SK-N-SH treated with all-trans-retinoic acid at 6 μM for 48 hours (cell line): ENCODE measurements at regions not wholly inside any gene's neighbourhood (a gene's known extent, or its start where the extent isn't known, plus 50 kb on each side); places are given as distances from the start of the nearest gene placed in this dataset.

Experiments used
- ATAC-seq: fragments of 200-7000 bp; cut with Tn5 transposase; 3 replicates; pipeline ENCODE4 v1.9.1; 2020; ENCODE audit warnings: mild to moderate bottlenecking, moderate library complexity
- ARNTL ChIP-seq: fragments of 450-650 bp; formaldehyde crosslinking; IDR thresholded peaks from 2 replicates; pipeline ENCODE4 v1.5.0; 2020; ENCODE audit warnings: low read depth, mild to moderate bottlenecking, moderate library complexity, borderline replicate concordance
- BACH2 ChIP-seq: fragments of 250-450 bp; sonication (Bioruptor Pico); IDR thresholded peaks from 2 replicates; pipeline ENCODE4 v1.9.0; 2021; ENCODE audit warnings: mild to moderate bottlenecking, borderline replicate concordance
- CSDC2 ChIP-seq: fragments of 250-450 bp; sonication (Bioruptor Pico); IDR thresholded peaks from 2 replicates; pipeline ENCODE4 v1.5.0; 2020; ENCODE audit warnings: mild to moderate bottlenecking, moderate library complexity
- CSRNP3 ChIP-seq: fragments of 250-450 bp; sonication (Bioruptor Pico); IDR thresholded peaks from 2 replicates; pipeline ENCODE4 v1.5.1; 2021; ENCODE audit warnings: mild to moderate bottlenecking, moderate library complexity
- ESRRG ChIP-seq: fragments of 250-450 bp; sonication (Bioruptor Pico); IDR thresholded peaks from 2 replicates; pipeline ENCODE4 v1.6.1; 2021; ENCODE audit warnings: mild to moderate bottlenecking
- GLIS3 ChIP-seq: fragments of 250-450 bp; sonication (Bioruptor Pico); IDR thresholded peaks from 2 replicates; pipeline ENCODE4 v1.5.0; 2020; ENCODE audit warnings: mild to moderate bottlenecking, moderate library complexity
- OSR1 ChIP-seq: fragments of 250-450 bp; sonication (Bioruptor Pico); IDR thresholded peaks from 2 replicates; pipeline ENCODE4 v1.8.0; 2022; ENCODE audit warnings: moderate library complexity, mild to moderate bottlenecking, inconsistent platforms
- PATZ1 ChIP-seq: fragments of 250-450 bp; sonication (Bioruptor Pico); IDR thresholded peaks from 2 replicates; pipeline ENCODE4 v1.8.0; 2020; ENCODE audit warnings: mild to moderate bottlenecking, moderate library complexity, borderline replicate concordance
- POU6F1 ChIP-seq: fragments of 250-450 bp; sonication (Bioruptor Pico); IDR thresholded peaks from 2 replicates; pipeline ENCODE4 v1.8.0; 2021; ENCODE audit warnings: low read depth, mild to moderate bottlenecking, moderate library complexity, borderline replicate concordance
- PPARA ChIP-seq: fragments of 250-450 bp; sonication (Bioruptor Pico); IDR thresholded peaks from 2 replicates; pipeline ENCODE4 v1.5.0; 2020; ENCODE audit warnings: mild to moderate bottlenecking, borderline replicate concordance
- SNAI2 ChIP-seq: fragments of 250-450 bp; sonication (Bioruptor Pico); IDR thresholded peaks from 2 replicates; pipeline ENCODE4 v1.5.0; 2020; ENCODE audit warnings: mild to moderate bottlenecking, moderate library complexity
- TCF4 ChIP-seq: fragments of 250-450 bp; sonication (Bioruptor Pico); IDR thresholded peaks from 2 replicates; pipeline ENCODE4 v1.8.0; 2021; ENCODE audit warnings: mild to moderate bottlenecking, moderate library complexity, borderline replicate concordance
- TOX ChIP-seq: fragments of 250-450 bp; sonication (Bioruptor Pico); IDR thresholded peaks from 2 replicates; pipeline ENCODE4 v1.8.0; 2021; ENCODE audit warnings: mild to moderate bottlenecking, moderate library complexity, borderline replicate concordance
- ZC3H10 ChIP-seq: fragments of 250-450 bp; sonication (Bioruptor Pico); IDR thresholded peaks from 2 replicates; pipeline ENCODE4 v1.5.1; 2021; ENCODE audit warnings: mild to moderate bottlenecking, moderate library complexity
- ZFP3 ChIP-seq: fragments of 250-450 bp; sonication (Bioruptor Pico); IDR thresholded peaks from 2 replicates; pipeline ENCODE4 v1.5.0; 2020; ENCODE audit warnings: mild to moderate bottlenecking, moderate library complexity
- ZFP30 ChIP-seq: fragments of 450-650 bp; formaldehyde crosslinking; IDR thresholded peaks from 2 replicates; pipeline ENCODE4 v1.5.0; 2022; ENCODE audit warnings: mild to moderate bottlenecking, moderate library complexity
- ZNF565 ChIP-seq: fragments of 450-650 bp; formaldehyde crosslinking; conservative IDR thresholded peaks from 2 replicates; pipeline ENCODE4 v1.5.0; 2020; ENCODE audit warnings: low read depth, mild to moderate bottlenecking, moderate library complexity
- ZNF70 ChIP-seq: fragments of 450-650 bp; formaldehyde crosslinking; IDR thresholded peaks from 2 replicates; pipeline ENCODE4 v1.5.0; 2020; ENCODE audit warnings: mild to moderate bottlenecking, moderate library complexity
- ZNF8 ChIP-seq: fragments of 450-650 bp; formaldehyde crosslinking; IDR thresholded peaks from 2 replicates; pipeline ENCODE4 v1.5.0; 2020; ENCODE audit warnings: mild to moderate bottlenecking, moderate library complexity
- TF ChIP-seq, protein P1 (sequence below): fragments of 250-450 bp; sonication (Bioruptor Pico); IDR thresholded peaks from 2 replicates; pipeline ENCODE4 v1.5.0; 2020; ENCODE audit warnings: mild to moderate bottlenecking, moderate library complexity

GRCh38 chr15:45763170-45763869, 128.5 kb downstream of the SQOR start:
- ATAC-seq, result no peak
- TF ChIP-seq TOX (CRISPR knock-in tag) (no peak), ZFP3 (no peak), ESRRG (CRISPR knock-in tag) (no peak)

DNA sequence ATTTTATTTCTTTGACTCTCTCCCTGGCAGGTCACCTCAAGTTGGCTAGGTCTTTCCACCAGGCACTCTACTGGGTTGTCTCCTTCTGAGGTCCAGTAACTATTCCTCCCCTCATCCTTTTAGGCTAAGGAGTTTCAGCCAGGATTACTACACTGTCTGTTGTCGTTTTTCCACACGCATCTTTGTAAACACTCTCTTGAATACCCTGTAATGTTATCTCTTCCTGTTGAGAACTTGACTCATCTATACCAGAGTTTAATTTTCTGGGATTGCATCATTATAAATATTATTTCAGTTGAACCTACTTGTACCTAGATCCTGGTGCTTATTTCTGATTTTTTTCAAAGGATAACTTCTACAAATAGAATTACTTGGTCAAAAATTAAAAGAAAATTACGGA, 138.3 kb downstream of the SQOR start:
- TF ChIP-seq POU6F1 (CRISPR knock-in tag) (no peak), CSDC2 (CRISPR knock-in tag) (no peak), PPARA (CRISPR knock-in tag) (no peak), ZNF70 (CRISPR knock-in tag) (no peak)
- ATAC-seq, result no peak

DNA sequence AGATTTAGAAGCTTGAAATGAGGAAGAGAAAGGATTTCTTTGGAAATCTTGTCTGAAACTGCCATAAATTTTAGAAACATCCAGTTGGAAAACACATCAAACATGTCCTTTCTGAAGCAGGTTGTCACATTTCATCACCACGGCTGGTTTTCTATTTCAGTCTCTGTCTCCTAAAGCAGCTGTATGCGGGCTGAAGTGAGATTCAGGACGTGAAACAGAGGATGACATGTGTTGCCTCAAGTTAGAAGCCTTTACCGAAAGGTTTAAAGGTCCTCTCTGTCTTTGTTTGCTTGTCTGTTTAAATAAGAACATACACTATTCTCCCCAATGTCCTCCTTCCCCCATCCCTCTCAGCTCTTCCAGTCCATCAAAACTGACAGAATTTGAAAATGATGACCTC, 141.9 kb downstream of the SQOR start:
- TF ChIP-seq CSDC2 (CRISPR knock-in tag) (no peak), ZNF8 (CRISPR knock-in tag) (no peak), OSR1 (CRISPR knock-in tag) (no peak), CSRNP3 (CRISPR knock-in tag) (no peak), PPARA (CRISPR knock-in tag) (no peak), TOX (CRISPR knock-in tag) (no peak), PATZ1 (CRISPR knock-in tag) (no peak), ZFP30 (no peak), SNAI2 (CRISPR knock-in tag) (no peak), ARNTL (CRISPR knock-in tag) (no peak), ZNF565 (CRISPR knock-in tag) (no peak), ZC3H10 (CRISPR knock-in tag) (no peak), TCF4 (no peak)
- TF ChIP-seq, protein P1, sequence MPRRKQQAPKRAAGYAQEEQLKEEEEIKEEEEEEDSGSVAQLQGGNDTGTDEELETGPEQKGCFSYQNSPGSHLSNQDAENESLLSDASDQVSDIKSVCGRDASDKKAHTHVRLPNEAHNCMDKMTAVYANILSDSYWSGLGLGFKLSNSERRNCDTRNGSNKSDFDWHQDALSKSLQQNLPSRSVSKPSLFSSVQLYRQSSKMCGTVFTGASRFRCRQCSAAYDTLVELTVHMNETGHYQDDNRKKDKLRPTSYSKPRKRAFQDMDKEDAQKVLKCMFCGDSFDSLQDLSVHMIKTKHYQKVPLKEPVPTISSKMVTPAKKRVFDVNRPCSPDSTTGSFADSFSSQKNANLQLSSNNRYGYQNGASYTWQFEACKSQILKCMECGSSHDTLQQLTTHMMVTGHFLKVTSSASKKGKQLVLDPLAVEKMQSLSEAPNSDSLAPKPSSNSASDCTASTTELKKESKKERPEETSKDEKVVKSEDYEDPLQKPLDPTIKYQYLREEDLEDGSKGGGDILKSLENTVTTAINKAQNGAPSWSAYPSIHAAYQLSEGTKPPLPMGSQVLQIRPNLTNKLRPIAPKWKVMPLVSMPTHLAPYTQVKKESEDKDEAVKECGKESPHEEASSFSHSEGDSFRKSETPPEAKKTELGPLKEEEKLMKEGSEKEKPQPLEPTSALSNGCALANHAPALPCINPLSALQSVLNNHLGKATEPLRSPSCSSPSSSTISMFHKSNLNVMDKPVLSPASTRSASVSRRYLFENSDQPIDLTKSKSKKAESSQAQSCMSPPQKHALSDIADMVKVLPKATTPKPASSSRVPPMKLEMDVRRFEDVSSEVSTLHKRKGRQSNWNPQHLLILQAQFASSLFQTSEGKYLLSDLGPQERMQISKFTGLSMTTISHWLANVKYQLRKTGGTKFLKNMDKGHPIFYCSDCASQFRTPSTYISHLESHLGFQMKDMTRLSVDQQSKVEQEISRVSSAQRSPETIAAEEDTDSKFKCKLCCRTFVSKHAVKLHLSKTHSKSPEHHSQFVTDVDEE, result no peak
- ATAC-seq, result no peak

DNA sequence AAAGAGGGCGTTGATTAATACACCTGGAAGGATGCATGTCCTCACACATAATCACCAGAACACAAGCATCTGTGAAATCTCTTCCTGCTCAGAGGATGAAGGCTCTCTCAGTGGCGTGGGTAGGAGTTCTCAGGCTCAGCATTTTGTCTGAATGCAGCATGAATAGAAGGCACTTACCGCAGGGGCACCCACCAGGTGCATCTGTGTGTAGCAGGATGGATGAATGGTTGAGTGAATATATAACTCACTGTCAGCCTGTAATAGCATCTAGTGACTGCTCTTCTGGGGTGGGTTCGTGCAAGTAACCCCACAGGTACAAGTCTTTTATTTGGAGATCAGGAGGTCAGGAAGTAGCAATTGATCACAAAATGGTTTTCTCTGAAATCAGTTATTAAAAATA, 143.0 kb downstream of the SQOR start:
- no peak for ATAC-seq
- no peak for TF ChIP-seq ZFP3
- no peak for TF ChIP-seq GLIS3 (CRISPR knock-in tag)
- no peak for TF ChIP-seq POU6F1 (CRISPR knock-in tag)
- no peak for TF ChIP-seq SNAI2 (CRISPR knock-in tag)
- no peak for TF ChIP-seq TCF4
- no peak for TF ChIP-seq ARNTL (CRISPR knock-in tag)
- TF ChIP-seq ZNF70 (CRISPR knock-in tag), result no peak
- no peak for TF ChIP-seq ESRRG (CRISPR knock-in tag)
- TF ChIP-seq ZNF8 (CRISPR knock-in tag), result no peak
- no peak for TF ChIP-seq ZC3H10 (CRISPR knock-in tag)
- TF ChIP-seq CSDC2 (CRISPR knock-in tag), result no peak
- TF ChIP-seq CSRNP3 (CRISPR knock-in tag), result no peak
- TF ChIP-seq ZFP30, result no peak
- no peak for TF ChIP-seq TOX (CRISPR knock-in tag)
- TF ChIP-seq BACH2, result no peak
- no peak for TF ChIP-seq OSR1 (CRISPR knock-in tag)
- TF ChIP-seq, protein P1, result no peak
